Ishikawa (cell line): ENCODE measurements at regions not wholly inside any gene's neighbourhood (a gene's known extent, or its start where the extent isn't known, plus 50 kb on each side); places are given as distances from the start of the nearest gene placed in this dataset.

Source experiments
- CREB1 ChIP-seq: IDR thresholded peaks from 2 replicates; pipeline ENCODE4 v1.6.1; 2012; ENCODE audit warnings: low read depth
- EP300 ChIP-seq: IDR thresholded peaks from 2 replicates; pipeline ENCODE4 v1.6.1; 2012; ENCODE audit warnings: borderline replicate concordance
- MAX ChIP-seq: IDR thresholded peaks from 2 replicates; pipeline ENCODE4 v1.6.1; 2012
- RAD21 ChIP-seq: IDR thresholded peaks from 2 replicates; pipeline ENCODE4 v1.6.1; 2012; ENCODE audit warnings: low read depth
- REST ChIP-seq: IDR thresholded peaks from 2 replicates; pipeline ENCODE4 v1.6.1; 2012; ENCODE audit warnings: low read depth, mild to moderate bottlenecking
- TAF1 ChIP-seq: IDR thresholded peaks from 2 replicates; pipeline ENCODE4 v1.6.1; 2012; ENCODE audit warnings: low read depth, mild to moderate bottlenecking
- TEAD4 ChIP-seq: IDR thresholded peaks from 2 replicates; pipeline ENCODE4 v1.6.1; 2012
- USF1 ChIP-seq: IDR thresholded peaks from 2 replicates; pipeline ENCODE4 v1.6.1; 2012
- YY1 ChIP-seq: IDR thresholded peaks from 2 replicates; pipeline ENCODE4 v1.6.1; 2012; ENCODE audit warnings: low read depth
- ZBTB7A ChIP-seq: IDR thresholded peaks from 2 replicates; pipeline ENCODE4 v1.6.1; 2012; ENCODE audit warnings: low read depth

- TF ChIP-seq CREB1 (no peak), RAD21 (peak; percentile 70), TEAD4 (no peak), EP300 (no peak), MAX (no peak), REST (no peak), USF1 (no peak), YY1 (no peak), TAF1 (no peak), ZBTB7A (no peak)
Measured at GRCh38 chr9:7570107-7570720, 229.4 kb downstream of the DMAC1 start.
